Testis (tissue), 2 donors: ENCODE measurements at regions not wholly inside any gene's neighbourhood (a gene's known extent, or its start where the extent isn't known, plus 50 kb on each side); places are given as distances from the start of the nearest gene placed in this dataset.

Source experiments
- CTCF ChIP-seq, 3 experiments: fragments of 450-650 bp in 2 of 3; fragments of 200-600 bp in 1 of 3; sonication (generic) in 1 of 3; IDR thresholded peaks; one replicate each; pipeline ENCODE4 v1.5.1; 2016 to 2019; ENCODE audit warnings: antibody characterized with exemption in 3 of 3, mild to moderate bottlenecking in 2 of 3, moderate library complexity in 1 of 3
- POLR2A ChIP-seq: fragments of 450-650 bp; IDR thresholded peaks from one replicate; pipeline ENCODE4 v1.6.1; 2017; ENCODE audit warnings: antibody characterized with exemption, mild to moderate bottlenecking, moderate library complexity

- TF ChIP-seq CTCF (IDR thresholded peaks at IDR 0.05) (no peak), POLR2A (no peak)
These were observed 510.9 kb upstream of the ZNF608 start for GRCh38 chr5:125257057-125257972.
